HG03521 (cell line): ENCODE measurements at regions not wholly inside any gene's neighbourhood (a gene's known extent, or its start where the extent isn't known, plus 50 kb on each side); places are given as distances from the start of the nearest gene placed in this dataset.

ENCODE experiments used
- ATAC-seq: cut with Tn5 transposase; IDR thresholded peaks from one replicate; pipeline ENCODE4 v1.9.1; 2021; ENCODE audit warnings: mild to moderate bottlenecking, moderate library complexity; ENCODE audit not compliant: unreplicated experiment

- ATAC-seq = no peak
These were observed 99.1 kb upstream of the NRXN3 start for GRCh38 chr14:78071016-78071549.

GRCh38 chr14:78073028-78073427, 97.1 kb upstream of the NRXN3 start:
- no peak for ATAC-seq

GRCh38 chr14:78074561-78074960, 95.6 kb upstream of the NRXN3 start:
- no peak for ATAC-seq

- no peak for ATAC-seq
These were observed 95.1 kb upstream of the NRXN3 start for GRCh38 chr14:78075033-78075432.

DNA sequence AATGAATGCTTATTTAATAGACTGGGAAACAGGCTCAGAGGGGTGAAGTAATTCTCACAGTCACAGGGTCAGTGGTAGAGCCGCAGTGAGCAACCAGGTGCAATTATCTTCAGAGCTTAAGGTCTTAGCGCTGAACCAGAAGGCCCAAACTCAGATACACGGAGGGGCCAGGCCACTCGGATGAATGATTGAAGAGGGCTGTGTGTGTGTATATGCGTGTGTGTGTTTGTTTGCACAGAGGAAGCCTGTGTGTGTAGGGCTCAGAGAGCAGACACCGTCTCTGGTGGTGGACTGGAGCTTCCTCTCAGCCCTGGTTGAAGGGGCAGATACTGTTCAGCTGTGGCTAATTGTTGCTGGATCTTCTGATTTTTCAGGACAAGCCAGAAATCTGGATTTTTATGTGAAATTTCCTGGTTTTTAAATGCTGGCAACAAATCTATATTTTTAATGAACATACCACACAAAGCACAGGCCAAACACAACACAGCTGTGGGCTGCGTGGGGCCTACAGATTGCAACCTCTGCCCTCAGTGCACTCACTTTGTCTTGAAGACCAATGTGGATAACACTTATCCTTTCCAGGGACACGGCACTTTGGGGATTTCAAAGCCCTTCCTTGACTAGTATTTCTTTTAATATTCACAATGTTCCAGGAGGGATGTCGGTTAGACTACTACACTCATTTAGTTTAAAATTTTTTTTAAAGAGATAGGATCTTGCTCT, 94.5 kb upstream of the NRXN3 start:
- no peak for ATAC-seq

DNA sequence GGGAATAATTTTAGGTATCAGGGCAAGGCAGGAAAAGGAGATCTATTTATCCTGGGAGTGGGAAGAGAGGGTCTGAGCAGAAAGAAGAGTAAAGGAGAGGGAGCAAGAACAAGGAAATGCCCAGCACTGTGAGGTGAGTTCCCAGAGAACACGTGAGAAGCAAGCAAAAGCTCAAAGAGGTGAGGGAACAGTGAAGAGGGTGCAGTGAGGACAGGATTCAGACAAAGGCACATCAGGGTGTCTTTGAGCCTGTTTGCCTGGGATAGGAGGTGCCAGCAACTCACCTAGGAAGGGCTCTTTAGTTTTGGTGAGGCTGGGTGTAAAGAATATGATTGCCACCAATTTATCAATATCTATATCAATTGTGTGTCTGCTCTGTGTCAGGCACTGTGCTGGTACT, 88.9 kb upstream of the NRXN3 start:
- ATAC-seq = no peak

GRCh38 chr14:78083837-78084236, 86.3 kb upstream of the NRXN3 start:
- ATAC-seq = no peak

GRCh38 chr14:78086342-78086741, 83.8 kb upstream of the NRXN3 start:
- ATAC-seq = no peak

- ATAC-seq = no peak
These were observed 81.3 kb upstream of the NRXN3 start for GRCh38 chr14:78088916-78089315.

DNA sequence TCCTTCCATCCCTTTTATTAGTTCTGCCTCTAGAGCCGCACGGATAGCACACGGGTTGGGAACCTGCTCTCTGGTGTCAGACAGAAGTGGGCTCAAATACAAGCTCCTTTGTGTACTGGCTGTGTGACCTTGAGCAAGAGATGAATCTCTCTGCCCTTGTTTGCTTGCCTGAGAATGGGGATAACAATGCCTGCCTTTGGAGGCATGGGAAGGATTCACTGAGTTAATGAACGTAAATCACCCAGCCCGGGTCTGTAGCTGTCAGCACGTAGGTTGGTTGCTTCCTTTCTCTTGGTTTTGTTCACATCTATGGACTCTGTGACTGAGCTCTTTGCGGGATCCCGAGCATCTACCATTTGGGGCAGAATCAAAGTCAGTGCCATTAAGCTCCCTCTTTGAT, 79.3 kb upstream of the NRXN3 start:
- no peak for ATAC-seq

GRCh38 chr14:78091361-78091760, 78.8 kb upstream of the NRXN3 start:
- ATAC-seq = no peak

DNA sequence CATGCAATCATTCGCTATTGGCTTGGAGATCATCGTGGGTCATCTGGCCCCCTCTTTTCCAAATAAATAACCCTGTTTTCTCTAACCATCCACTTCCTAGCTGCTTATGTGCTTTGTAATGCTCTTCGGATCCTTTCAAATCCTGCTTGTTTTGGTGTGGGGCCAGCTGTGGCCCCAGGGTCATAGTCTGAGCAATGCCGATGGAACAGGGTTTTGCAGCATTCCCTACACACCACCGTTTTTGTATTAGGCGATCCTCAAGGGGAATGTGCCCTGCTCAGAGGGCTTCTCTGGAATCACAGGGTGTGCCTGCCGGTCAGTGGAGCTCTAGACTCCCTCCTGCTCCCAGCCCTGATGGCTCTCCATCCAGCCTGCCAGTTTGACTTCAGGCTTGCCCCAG, 78.1 kb upstream of the NRXN3 start:
- ATAC-seq = no peak

GRCh38 chr14:78103271-78103670, 66.9 kb upstream of the NRXN3 start:
- no peak for ATAC-seq

GRCh38 chr14:78104160-78104559, 66.0 kb upstream of the NRXN3 start:
- ATAC-seq = no peak

- no peak for ATAC-seq
These were observed 65.5 kb upstream of the NRXN3 start for GRCh38 chr14:78104655-78105054.

DNA sequence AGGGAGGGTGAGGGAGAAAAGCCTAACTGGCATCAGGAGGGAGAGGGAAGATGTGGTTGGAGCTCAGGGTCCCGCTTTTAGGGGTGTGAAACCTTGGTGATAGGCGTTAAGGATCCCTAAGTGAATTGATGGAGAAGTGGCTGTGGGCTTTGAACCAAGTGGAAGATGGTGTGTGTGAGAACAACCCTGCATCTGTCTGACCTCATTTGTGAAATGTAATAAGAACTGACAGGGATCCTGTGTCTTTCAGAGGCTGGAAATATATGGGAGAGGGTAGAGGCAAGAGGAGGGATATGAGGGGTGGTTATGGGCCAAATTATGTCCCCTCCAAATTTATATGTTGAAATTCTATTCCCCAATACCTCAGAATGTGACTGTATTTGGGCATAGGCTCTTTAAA, 63.8 kb upstream of the NRXN3 start:
- ATAC-seq = no peak

- ATAC-seq = no peak
These were observed 63.0 kb upstream of the NRXN3 start for GRCh38 chr14:78107166-78107565.

DNA sequence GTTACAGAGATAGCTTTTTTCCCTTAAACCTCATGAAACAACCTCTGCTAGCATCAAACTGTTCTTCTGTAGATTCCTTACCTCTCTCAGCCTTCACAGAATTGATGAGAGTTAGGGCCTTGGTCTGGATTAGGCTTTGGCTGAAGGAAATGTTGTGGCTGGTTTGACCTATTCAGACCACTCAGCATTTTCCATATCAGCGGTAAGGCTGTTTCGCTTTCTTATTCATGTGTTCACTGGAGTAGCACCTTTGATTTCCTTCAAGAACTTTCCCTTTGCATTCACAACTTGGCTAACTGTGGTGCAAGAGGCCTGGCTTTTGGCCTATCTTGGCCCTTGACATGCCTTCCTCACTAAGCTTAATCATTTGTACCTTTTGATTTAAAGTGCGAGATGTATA, 50.7 kb upstream of the NRXN3 start:
- ATAC-seq = no peak
